Smooth muscle cell (in vitro differentiated cells): ENCODE measurements at regions not wholly inside any gene's neighbourhood (a gene's known extent, or its start where the extent isn't known, plus 50 kb on each side); places are given as distances from the start of the nearest gene placed in this dataset.

ENCODE experiments used
- DNase-seq: peaks from one replicate; lab custom pipeline; 2025; ENCODE audit not compliant: unreplicated experiment; lab: John Stamatoyannopoulos, UW
- H2AFZ ChIP-seq: fragments of 200-600 bp; sonication (generic); 2 replicates; pipeline ENCODE4 v1.6.0; 2016; ENCODE audit warnings: antibody characterized with exemption, low read depth, mild to moderate bottlenecking
- H3F3A ChIP-seq: fragments of 200-600 bp; sonication (generic); 2 replicates; pipeline ENCODE4 v1.6.0; 2017; ENCODE audit warnings: antibody characterized with exemption, low read depth
- H3K27ac ChIP-seq: fragments of 200-600 bp; sonication (generic); 2 replicates; pipeline ENCODE4 v1.5.1; 2016; ENCODE audit warnings: low read depth, mild to moderate bottlenecking
- H3K27me3 ChIP-seq: fragments of 200-600 bp; sonication (generic); 2 replicates; pipeline ENCODE4 v1.6.1; 2016; ENCODE audit warnings: low read depth, mild to moderate bottlenecking
- H3K36me3 ChIP-seq: fragments of 200-600 bp; sonication (generic); 2 replicates; pipeline ENCODE4 v1.5.1; 2016; ENCODE audit warnings: low read depth
- H3K4me1 ChIP-seq: fragments of 200-600 bp; sonication (generic); 2 replicates; pipeline ENCODE4 v1.5.1; 2016; ENCODE audit warnings: low read depth
- H3K4me2 ChIP-seq: fragments of 200-600 bp; sonication (generic); 2 replicates; pipeline ENCODE4 v1.6.0; 2016; ENCODE audit warnings: mild to moderate bottlenecking
- H3K4me3 ChIP-seq: fragments of 200-600 bp; sonication (generic); 2 replicates; pipeline ENCODE4 v1.5.1; 2016; ENCODE audit warnings: mild to moderate bottlenecking
- H3K79me2 ChIP-seq: fragments of 200-600 bp; sonication (generic); 2 replicates; pipeline ENCODE4 v1.6.0; 2016; ENCODE audit warnings: low read depth, mild to moderate bottlenecking
- H3K9ac ChIP-seq: fragments of 200-600 bp; sonication (generic); 2 replicates; pipeline ENCODE4 v1.6.0; 2016; ENCODE audit warnings: low read depth
- H3K9me3 ChIP-seq: fragments of 200-600 bp; sonication (generic); replicated peaks from 2 replicates; pipeline ENCODE4 v1.5.1; 2016; ENCODE audit warnings: low read depth
- H4K20me1 ChIP-seq: fragments of 200-600 bp; sonication (generic); 2 replicates; pipeline ENCODE4 v1.6.0; 2016; ENCODE audit warnings: low read depth
- CTCF ChIP-seq: fragments of 200-600 bp; sonication (generic); IDR thresholded peaks from 2 replicates; pipeline ENCODE4 v1.5.1; 2017; ENCODE audit warnings: borderline replicate concordance, mild to moderate bottlenecking, antibody characterized with exemption; ENCODE audit not compliant: insufficient read depth, poor library complexity, severe bottlenecking
- WGBS: methylation state at CpG from one replicate; pipeline ENCODE4 v1.1.7; 2016; ENCODE audit warnings: low lambda C conversion rate; 5-methylcytosine and 5-hydroxymethylcytosine counted together

GRCh38 chr4:19146038-19146437 is 1105.7 kb upstream of the SLIT2 start:
- Histone ChIP-seq H3K27me3 (no peaks in the 10 kb centered on the region), H3K9ac (no peak overlapping the region), H3K79me2 (no peaks in the 10 kb centered on the region), H3K4me3 (no peak overlapping the region), H3K4me2 (no peak overlapping the region), H4K20me1 (no peaks in the 10 kb centered on the region), H2AFZ (no peak overlapping the region), H3K4me1 (peaks cover 4% of the 10 kb centered on the region), H3K27ac (no peak overlapping the region), H3K36me3 (no peaks in the 10 kb centered on the region), H3K9me3 (no peaks in the 10 kb centered on the region), H3F3A (no peaks in the 10 kb centered on the region)
- WGBS: 90% methylated on average over 3 of the region's 3 CpGs
- no peak for TF ChIP-seq CTCF
- DNase-seq: no peak

DNA sequence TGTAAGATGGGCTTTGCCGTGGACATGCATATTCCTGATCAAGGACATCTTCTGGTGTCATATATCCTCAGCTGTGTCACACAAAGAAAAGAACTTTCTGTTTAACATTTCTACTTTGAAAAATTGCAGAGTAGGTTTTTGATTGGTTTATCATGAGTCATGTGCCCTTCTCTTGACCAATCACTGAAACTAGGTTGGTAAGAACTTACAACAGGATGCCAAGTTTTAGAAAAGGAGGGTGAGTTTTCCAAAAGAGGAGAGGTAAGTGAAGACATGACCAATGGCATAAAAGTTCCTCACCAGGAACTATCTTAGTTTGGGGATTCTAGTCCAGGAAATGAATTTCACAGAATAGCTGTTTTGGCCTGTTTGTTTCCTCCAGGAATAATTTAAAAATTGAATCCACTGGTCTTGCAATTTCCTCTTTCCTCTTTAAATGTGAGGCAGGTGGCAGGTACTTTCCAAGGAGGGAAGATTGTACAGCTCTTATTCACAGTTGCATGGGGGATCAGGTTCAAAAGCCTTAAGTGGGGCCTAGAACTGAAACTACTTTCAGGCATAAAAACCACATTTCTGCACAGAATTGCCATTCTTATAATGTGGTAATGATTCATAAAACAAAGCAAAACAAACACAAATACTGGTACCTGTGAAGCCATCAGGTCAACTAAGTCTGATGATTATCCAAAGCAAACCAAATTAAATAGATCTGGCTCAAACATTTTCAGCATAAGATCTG is 1114.5 kb upstream of the LCORL start:
- H3K27me3 ChIP-seq: no peaks in the 10 kb centered on the region
- no peaks in the 10 kb centered on the region for H3K36me3 ChIP-seq
- no peak overlapping the region for H3K4me2 ChIP-seq
- H3K27ac ChIP-seq: no peak overlapping the region
- H3K9me3 ChIP-seq: no peaks in the 10 kb centered on the region
- DNase-seq: no peak
- H2AFZ ChIP-seq: no peak overlapping the region
- no peaks in the 10 kb centered on the region for H3K4me1 ChIP-seq
- H3K9ac ChIP-seq: no peak overlapping the region
- no peaks in the 10 kb centered on the region for H3F3A ChIP-seq
- 97% methylated on average over 1 of the region's 1 CpG for WGBS
- H3K79me2 ChIP-seq: no peaks in the 10 kb centered on the region
- no peak for TF ChIP-seq CTCF
- H3K4me3 ChIP-seq: no peak overlapping the region
- no peaks in the 10 kb centered on the region for H4K20me1 ChIP-seq

GRCh38 chr4:19134685-19135084 is 1113.1 kb upstream of the LCORL start:
- H3K4me3 ChIP-seq: no peak overlapping the region
- H3K9ac ChIP-seq: no peak overlapping the region
- H3K36me3 ChIP-seq: no peaks in the 10 kb centered on the region
- no peak overlapping the region for H3K27ac ChIP-seq
- no peak for TF ChIP-seq CTCF
- WGBS: 58% methylated on average over 3 of the region's 3 CpGs
- no peaks in the 10 kb centered on the region for H3F3A ChIP-seq
- DNase-seq: no peak
- no peaks in the 10 kb centered on the region for H3K79me2 ChIP-seq
- no peaks in the 10 kb centered on the region for H3K4me1 ChIP-seq
- H3K27me3 ChIP-seq: no peaks in the 10 kb centered on the region
- no peaks in the 10 kb centered on the region for H4K20me1 ChIP-seq
- H3K4me2 ChIP-seq: no peak overlapping the region
- H2AFZ ChIP-seq: peak overlapping the region; percentile 28
- no peaks in the 10 kb centered on the region for H3K9me3 ChIP-seq

- no peak for DNase-seq
These were observed 1111.8 kb upstream of the LCORL start for GRCh38 chr4:19133315-19133714.

More at GRCh38 chr4:19133315-19133714, 1111.8 kb upstream of the LCORL start:
- Histone ChIP-seq H3F3A (no peaks in the 10 kb centered on the region), H3K79me2 (no peaks in the 10 kb centered on the region), H4K20me1 (no peaks in the 10 kb centered on the region), H3K9ac (no peak overlapping the region), H3K4me1 (no peaks in the 10 kb centered on the region), H3K36me3 (no peaks in the 10 kb centered on the region), H3K4me2 (no peak overlapping the region), H3K27ac (no peak overlapping the region), H3K9me3 (no peaks in the 10 kb centered on the region), H3K27me3 (no peaks in the 10 kb centered on the region), H2AFZ (no peak overlapping the region), H3K4me3 (no peak overlapping the region)
- WGBS: 97% methylated on average over 1 of the region's 1 CpG
- TF ChIP-seq CTCF: no peak
